Stimulated activated CD4-positive, alpha-beta T cell treated with anti-CD3 and anti-CD28 coated beads, Interleukin-2, amount 100 ng/mL, for 4 hours (primary cell): ENCODE measurements at regions not wholly inside any gene's neighbourhood (a gene's known extent, or its start where the extent isn't known, plus 50 kb on each side); places are given as distances from the start of the nearest gene placed in this dataset.

ENCODE experiments used
- DNase-seq: peaks from one replicate; pipeline ENCODE4 v3.0.0-alpha.2; 2020; ENCODE audit warnings: low read depth

- DNase-seq: no peak
Observed at GRCh38 chr14:98633380-98633779, 638.6 kb downstream of the BCL11B start.

GRCh38 chr14:98634043-98634820 lies 637.8 kb downstream of the BCL11B start:
- DNase-seq: no peak

- no peak for DNase-seq
Observed at GRCh38 chr14:98638366-98638765, 633.6 kb downstream of the BCL11B start.

GRCh38 chr14:98647754-98648153 lies 624.2 kb downstream of the BCL11B start:
- no peak for DNase-seq

GRCh38 chr14:98651037-98651436 lies 621.0 kb downstream of the BCL11B start:
- DNase-seq: no peak

GRCh38 chr14:98665007-98665406 lies 607.0 kb downstream of the BCL11B start:
- no peak for DNase-seq

GRCh38 chr14:98666545-98666944 lies 605.5 kb downstream of the BCL11B start:
- no peak for DNase-seq

GRCh38 chr14:98682033-98682432 lies 590.0 kb downstream of the BCL11B start:
- DNase-seq: no peak

- DNase-seq: no peak
Observed at GRCh38 chr14:98682726-98683125, 589.3 kb downstream of the BCL11B start.

- no peak for DNase-seq
Observed at GRCh38 chr14:98684468-98684867, 587.5 kb downstream of the BCL11B start.

GRCh38 chr14:98685725-98686124 lies 586.3 kb downstream of the BCL11B start:
- DNase-seq: no peak

- no peak for DNase-seq
Observed at GRCh38 chr14:98688446-98688845, 583.6 kb downstream of the BCL11B start.

GRCh38 chr14:98689951-98690350 lies 582.0 kb downstream of the BCL11B start:
- DNase-seq: no peak

- DNase-seq: no peak
Observed at GRCh38 chr14:98692832-98693231, 579.2 kb downstream of the BCL11B start.

- no peak for DNase-seq
Observed at GRCh38 chr14:98694541-98694940, 577.5 kb downstream of the BCL11B start.

- no peak for DNase-seq
Observed at GRCh38 chr14:98695809-98696208, 576.2 kb downstream of the BCL11B start.

GRCh38 chr14:98698341-98698740 lies 573.7 kb downstream of the BCL11B start:
- DNase-seq: no peak

GRCh38 chr14:98700748-98701147 lies 571.2 kb downstream of the BCL11B start:
- DNase-seq: no peak

- no peak for DNase-seq
Observed at GRCh38 chr14:98701377-98701776, 570.6 kb downstream of the BCL11B start.

- DNase-seq: no peak
Observed at GRCh38 chr14:98704441-98704840, 567.6 kb downstream of the BCL11B start.

GRCh38 chr14:98705871-98706300 lies 566.1 kb downstream of the BCL11B start:
- no peak for DNase-seq

- DNase-seq: no peak
Observed at GRCh38 chr14:98707522-98707921, 564.5 kb downstream of the BCL11B start.

GRCh38 chr14:98708555-98708954 lies 563.4 kb downstream of the BCL11B start:
- DNase-seq: no peak

GRCh38 chr14:98711453-98711852 lies 560.5 kb downstream of the BCL11B start:
- DNase-seq: no peak
